ENCODE measurements at regions not wholly inside any gene's neighbourhood (a gene's known extent, or its start where the extent isn't known, plus 50 kb on each side); places are given as distances from the start of the nearest gene placed in this dataset.
"Not testable (repeated sequence)": the region's sequence is repeated elsewhere in the genome, so short reads cannot be mapped to it uniquely, and the experiment has no call there.

DNA sequence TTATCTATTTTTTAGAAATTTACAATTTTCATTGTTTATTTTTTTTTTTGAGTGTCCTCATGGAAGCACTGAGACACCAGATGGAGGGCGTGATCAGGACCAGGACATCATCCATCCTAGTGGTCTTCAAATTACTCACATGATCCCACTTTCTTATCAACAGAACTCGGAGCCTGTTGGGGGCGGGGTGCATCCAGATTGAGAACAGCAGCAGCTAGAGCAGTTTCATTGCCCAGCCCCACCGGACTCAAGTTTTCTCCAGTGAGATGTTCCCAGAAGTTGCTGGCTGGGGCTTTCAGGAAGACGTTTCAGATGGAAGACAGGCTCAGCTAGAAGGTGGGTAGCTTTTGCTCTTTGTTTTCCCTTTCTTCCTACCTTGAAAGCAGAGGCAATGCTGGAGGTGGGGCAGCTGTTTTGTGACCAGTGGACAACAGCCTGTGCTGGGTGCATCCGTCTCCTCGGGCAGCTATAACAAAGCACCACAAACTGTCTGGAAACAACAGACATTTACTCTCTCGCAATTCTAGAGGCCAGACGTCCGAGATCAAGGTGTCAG lies 562.1 kb downstream of the TBC1D22A start:
- no peak for DNase-seq

DNA sequence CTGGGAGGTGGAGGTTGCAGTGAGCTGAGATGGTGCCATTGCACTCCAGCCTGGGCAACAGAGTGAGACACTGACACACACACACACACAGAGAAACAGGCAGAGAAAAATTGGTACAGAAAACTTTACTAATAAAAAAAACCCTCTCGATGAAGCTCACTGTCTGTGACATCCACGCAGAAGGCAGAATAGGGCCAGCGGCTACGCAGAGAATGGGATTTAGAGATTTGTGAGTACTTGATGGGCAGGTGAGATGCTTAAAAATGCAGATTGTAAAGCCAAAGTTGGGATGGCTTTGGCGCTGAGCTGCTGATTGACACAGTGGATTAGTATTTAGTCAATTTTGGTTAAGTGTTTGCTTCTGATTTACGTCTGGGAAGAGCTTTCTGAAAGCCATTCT lies 561.1 kb downstream of the TBC1D22A start:
- no peak for DNase-seq

DNA sequence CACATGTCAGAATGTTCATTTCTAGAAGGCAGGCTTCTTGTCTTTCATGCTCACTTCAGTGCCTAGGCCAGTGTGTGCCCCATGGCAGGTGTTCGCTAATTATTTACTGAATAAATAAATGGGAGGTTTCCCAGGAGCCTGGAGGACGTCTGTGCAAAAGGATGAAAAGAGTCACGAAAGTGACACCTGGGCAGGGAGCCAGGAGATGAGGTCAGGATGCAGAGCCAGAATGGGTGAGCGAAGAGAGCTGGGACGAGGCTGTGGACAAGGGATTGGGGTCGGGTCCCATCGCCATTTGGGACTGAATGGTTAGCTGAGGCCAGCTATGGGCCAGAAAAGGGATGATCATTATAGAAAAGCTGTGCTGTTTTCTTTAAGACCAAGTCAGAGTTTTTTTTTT lies 560.4 kb downstream of the TBC1D22A start:
- no peak for DNase-seq

DNA sequence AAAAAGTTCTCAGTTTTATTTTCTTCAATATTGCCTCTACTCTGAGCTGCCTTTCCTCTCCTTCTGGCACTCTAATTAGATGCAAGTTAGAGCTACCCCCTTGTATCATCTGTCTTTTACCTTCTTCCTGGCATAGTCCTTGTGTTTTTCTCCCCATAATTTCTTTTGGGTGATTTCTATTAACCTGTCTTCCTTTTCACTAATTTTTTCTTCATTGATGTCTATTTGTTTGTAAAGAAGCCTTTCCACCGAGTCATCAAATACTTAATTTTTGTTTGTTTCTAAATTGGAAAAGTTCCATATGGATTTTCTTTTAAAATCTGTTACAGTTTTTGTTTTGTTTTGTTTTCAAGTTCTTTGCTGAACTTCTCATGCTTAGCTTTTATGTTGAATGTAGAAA lies 558.1 kb downstream of the TBC1D22A start:
- no peak for DNase-seq

DNA sequence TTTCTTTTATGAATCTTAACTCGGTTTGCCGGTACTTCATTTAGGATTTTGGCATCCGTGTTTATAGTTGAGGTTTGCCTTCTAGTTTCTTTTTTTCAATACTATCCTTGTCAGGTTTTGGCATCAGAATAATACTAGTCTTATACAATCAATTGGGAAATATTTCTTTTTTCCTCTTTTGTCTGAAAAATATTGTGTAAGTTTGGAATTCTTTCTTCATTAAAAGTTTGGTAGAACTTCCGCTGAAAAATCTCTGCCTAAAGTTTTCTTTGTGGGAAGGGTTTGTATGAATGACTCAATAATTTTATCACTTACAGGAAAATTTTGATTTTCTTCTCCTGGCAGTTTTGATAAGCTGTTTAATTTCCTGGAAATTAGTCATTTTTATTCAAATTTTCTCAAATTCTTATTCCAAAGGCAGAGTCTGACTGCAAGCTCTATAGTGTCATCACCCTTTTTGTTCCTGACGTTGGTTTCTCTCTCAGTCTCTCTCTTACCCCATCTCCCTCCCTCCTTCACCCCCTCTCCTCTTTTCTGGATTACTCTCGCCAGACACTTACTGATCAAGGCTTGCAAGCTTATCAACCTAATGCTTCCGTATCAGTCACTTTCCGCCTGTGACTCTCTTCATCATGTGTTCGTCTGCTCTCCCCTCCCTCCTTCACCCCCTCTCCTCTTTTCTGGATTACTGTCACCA lies 555.7 kb downstream of the TBC1D22A start:
- no peak for DNase-seq

DNA sequence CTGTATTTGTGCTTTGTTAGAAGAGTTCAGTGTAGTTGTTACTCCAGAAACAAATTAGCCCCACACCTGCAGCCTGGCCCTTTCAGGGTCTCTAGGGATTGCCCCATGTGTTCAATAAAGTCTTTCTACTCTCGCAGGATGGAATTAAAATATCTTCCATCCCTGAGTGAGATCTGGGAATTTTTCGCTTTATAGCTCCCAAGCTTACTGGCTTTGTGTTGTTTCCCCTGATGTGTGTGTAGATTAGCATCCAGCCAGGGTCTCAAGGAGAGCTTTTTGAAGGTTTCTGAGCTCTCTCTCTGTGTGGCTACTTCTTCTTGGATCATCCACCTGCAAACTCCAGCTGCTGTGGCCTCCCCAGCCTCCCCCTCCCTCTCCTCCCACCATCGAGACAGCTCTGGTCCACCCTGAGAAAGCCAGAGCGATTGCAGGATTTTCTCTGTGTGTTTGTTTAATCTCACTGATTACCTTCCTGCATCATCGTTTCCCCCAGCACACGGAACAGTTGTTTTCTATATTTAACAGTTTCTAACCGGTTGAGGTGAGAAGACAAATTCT lies 553.5 kb downstream of the TBC1D22A start:
- no peak for DNase-seq

DNA sequence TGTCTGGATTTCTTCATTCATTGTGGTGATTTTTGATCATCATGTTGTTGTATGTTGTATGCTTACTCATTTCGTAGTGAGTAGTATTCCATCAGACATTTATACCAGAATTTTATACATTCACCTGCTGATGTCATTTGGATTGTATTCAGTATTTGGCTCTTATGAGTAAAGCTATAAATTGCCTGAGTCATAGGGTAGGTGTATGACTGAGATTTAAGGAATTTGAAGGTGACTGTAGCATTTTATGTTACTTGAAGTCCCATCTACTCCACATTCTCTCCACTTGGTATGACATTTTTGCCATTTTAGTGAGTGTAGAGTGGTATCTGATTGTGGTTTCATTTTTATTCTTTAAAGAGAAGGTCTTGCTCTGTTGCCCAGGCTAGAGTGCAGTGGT lies 548.2 kb downstream of the TBC1D22A start:
- DNase-seq = no peak

DNA sequence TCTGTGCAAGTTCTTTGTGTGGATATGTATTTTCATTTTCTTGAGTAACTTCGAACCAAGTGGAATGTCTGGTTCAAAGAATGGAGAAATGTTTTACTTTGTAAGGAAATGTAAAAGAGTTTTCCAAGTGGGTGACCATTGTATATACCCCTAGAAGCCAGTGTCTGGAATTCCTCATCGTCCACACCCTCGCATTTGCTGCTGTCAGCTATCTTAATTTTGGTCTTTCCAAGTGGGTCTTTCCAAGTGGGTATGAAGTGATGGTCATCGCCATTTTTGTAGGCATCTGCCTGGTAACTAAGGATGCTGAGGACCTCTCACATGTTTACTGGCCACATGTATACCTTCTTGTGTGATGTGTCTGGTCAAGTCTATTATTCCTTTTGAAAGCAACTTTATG lies 547.5 kb downstream of the TBC1D22A start:
- no peak for DNase-seq

DNA sequence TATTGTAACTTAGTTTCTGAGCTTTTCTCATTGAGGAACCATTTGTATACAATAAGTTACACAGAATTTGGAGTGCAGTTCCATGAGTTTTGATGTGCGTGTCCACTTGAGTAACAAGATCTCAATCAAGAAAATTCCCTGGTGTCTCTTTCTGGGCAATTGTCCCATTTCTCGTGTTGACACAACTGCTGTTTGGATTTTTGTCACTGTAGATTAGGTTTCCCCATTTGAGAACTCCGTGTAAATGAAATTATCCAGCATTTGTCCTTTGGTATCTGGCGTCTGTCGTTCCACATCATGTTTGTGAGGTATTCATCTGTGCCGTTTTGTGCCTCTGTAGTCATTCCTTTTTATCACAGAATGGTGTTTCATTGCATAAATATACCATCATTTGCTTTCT lies 547.0 kb downstream of the TBC1D22A start:
- DNase-seq = no peak

DNA sequence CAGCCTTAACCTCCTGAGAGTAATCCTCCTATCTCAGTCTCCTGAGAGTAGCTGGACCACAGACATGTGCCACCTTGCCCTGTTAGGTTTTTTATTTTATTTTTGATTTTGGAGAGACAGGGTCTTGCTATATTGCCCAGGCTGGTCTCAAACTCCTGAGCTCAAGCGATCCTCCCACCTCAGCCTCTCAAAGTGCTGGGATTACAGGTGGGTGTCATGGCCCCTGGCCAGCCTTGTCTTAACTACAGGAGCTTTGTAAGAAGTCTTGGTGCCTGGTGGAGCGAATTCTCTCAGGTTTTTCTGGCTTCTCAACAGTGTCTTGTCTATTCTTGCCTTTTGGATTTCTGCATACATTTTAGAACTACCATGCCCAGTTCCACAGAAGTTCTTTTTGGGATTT lies 546.4 kb downstream of the TBC1D22A start:
- DNase-seq = no peak

DNA sequence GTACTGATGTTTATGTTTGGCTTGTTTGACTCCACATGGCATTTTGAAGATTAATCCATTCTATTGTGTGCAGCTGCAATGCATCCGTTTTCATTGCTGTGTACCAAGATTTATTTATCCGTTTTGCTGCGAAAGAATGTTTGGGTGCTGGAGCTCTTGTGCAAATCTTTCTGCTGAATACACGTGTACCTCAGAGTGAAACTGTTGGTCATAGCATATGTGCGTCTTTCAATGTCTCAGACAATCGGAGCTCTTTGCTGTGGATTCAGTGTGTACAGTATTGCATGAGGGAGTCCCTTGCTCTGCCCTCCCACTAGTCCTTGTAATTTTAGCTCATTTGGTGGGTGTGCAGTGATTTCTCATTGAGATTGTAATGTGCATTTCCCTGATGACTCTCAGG lies 545.4 kb downstream of the TBC1D22A start:
- DNase-seq = no peak

DNA sequence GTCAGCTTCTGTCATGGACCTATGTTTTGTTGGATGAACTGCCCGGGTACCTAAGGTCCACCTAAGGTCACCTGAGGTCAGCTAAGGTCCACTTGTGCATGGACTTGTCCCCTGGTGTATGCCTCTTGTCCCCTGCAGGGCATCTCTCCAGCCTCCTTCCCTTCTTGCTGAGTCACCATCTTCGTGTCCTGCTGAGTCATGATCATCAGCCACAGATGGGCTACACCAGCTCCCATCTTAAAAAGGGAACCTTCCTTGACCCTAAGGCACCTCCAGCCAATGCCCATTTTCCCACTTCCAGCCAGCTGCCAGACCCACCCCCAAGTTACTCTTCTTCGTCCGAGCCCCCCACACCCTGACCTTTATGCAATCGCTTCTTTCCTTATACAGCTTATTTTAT lies 544.9 kb downstream of the TBC1D22A start:
- no peak for DNase-seq

DNA sequence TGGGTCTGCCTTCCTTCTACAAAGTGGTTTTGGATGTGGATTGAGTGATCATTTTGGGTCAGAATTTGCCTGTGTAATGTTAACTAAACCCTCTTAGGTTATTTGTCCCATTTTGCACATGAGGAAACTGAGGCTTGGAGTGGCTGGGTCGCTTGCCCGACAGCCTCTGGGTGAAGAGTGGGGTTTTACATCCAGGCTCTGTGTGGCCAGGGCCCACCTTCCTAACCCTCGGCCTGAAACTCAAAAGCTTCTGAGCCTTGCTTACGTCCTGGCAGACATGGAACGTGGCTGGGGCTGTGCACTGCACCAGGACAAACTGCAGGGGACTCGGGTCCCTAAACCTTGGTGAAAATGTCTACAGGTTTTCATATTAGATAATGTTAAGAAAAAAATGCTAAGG lies 542.4 kb downstream of the TBC1D22A start:
- no peak for DNase-seq

DNA sequence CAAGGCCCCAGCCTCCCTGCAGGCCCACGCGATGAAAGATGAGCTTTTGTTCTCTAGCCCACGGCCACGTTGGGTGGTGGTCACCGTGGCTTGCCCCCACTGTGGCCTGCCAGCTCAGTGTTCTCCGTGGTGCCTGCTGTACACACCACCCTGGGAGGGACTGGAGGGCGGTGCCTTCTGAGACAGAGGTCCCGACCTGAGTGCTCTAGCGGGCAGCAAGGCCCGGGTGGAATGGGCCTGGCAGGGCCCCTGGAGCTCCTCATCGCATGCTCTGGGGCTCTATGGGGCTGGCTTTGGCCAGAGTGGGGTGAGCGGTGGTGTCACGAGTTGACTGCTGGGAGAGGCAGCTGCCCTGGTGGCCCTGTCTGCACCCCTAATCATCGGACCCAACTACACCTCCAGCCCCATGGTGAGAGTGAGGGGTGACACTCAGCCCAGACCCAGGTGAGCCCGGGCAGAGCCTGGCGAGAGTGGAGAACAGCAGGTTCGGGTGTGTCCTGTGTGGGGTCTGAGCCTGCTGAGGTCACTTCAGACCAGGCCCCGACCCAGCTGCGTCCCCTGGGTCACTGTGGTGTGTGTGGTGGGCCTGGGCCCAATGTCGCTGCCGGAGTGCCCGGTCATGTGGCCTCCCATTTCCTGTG lies 541.9 kb downstream of the TBC1D22A start:
- no peak for DNase-seq

DNA sequence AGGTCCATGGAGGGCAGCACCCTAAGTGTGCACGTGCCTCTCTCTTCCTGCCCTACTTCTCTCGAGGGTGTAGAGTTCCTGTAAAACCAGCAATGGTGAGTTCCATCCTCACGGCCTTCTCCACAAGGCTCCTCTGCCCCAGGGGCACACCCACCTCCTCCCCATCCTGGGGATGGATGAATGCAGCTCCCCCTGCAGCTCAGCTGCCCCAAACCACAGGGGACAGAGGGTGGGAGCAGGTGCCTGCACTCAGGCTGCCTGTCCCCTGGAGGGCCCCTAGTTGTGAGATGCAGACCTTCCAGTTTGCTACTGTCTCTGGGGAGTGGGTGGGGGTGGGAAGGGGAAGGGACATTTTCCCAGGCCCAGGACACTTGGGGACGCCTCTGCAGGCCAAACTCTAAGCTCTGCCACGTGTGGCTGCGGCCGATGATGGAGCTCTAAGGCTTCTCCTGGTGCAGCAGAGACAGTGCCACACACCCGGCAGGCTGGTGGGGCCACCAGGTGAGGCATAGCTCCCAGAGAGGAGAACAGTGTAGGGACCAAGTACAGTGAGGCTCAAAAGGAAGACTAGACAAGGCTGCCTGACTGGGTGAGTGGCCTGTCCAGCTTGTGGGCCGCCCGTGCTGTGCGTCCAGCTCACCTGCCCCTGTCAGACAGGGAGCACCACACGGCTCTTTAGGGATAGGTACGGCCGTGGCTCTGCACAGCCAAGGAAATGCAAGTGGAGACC lies 540.9 kb downstream of the TBC1D22A start:
- DNase-seq = no peak

DNA sequence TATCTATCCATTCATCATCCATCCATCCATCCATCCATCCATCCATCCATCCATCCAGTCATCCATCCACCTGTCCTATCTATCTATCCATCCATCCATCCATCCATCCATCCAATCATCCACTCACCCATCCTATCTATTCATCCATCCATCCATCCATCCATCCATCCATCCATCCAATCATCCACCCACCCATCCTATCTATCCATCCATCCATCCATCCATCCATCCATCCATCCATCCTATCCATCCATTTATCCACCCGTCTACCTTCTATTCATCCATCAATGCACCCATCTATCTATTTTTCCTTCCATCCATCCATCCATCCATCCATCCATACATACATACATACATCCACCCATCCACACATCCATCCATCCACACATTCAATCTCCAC lies 540.1 kb downstream of the TBC1D22A start:
- DNase-seq = not testable (repeated sequence)

DNA sequence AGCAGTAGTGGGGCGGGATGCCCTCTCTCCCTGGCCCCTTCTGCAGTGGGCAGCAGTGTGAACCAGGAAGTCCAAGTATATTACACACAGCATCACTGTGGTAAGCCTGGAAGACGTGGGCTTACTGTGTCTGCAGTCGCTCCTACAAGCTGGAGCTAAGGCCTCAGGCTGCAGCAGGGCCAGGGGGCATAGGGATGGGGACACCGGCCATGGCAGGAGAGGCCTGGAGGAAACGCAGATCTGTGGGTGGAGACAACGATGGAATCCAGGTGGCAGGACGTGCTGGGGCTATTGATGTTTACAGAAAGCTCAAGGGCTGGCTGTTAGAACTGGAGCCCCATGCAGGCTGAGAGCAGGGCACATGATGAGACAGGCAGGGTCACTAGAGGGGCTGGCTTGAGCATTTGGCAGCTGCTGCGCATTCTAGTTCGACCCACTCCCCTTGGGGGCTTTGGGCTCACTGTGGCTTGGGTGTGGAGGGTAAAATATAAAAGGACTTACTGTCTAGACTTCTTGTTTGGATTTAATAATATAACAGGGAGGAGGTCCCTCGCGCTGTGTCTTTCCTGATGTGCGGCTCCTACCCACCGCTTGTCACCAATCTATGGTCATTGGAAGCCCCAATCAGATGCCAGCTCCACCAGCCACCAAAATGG lies 539.5 kb downstream of the TBC1D22A start:
- DNase-seq = no peak

DNA sequence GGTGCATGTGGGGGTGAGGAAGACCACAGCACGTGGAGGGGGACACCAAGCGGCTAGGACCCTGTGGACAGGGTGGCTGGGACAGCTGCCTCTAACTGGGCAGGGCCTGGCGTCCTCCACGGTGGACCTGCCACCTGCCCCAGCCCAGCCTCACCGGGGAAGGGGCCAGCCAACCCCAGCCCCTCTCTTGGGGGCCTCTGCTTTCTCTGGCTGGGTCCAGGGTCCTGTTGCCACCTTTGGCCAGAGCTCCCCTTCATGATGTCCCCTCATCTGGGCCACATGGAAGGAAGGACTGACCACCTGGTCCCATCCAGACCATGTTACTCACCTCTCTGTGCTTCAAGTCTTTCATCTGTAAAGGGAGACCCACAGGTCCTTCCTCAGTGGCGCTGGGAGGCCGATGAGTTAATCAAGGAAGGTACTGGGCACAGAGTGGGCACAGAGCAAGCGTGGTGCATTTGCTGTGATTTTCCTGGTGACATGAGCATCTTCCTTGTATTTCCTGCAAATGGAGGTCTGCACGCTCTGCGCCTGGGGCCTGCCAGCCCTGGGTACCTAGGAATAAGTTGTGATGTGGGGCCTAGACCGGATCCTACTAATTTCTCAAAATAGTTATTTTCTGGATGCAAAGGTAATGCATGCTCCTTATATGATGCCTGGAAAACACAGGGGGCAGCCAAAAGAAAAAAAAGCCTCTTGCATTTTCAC lies 538.4 kb downstream of the TBC1D22A start:
- DNase-seq = no peak

DNA sequence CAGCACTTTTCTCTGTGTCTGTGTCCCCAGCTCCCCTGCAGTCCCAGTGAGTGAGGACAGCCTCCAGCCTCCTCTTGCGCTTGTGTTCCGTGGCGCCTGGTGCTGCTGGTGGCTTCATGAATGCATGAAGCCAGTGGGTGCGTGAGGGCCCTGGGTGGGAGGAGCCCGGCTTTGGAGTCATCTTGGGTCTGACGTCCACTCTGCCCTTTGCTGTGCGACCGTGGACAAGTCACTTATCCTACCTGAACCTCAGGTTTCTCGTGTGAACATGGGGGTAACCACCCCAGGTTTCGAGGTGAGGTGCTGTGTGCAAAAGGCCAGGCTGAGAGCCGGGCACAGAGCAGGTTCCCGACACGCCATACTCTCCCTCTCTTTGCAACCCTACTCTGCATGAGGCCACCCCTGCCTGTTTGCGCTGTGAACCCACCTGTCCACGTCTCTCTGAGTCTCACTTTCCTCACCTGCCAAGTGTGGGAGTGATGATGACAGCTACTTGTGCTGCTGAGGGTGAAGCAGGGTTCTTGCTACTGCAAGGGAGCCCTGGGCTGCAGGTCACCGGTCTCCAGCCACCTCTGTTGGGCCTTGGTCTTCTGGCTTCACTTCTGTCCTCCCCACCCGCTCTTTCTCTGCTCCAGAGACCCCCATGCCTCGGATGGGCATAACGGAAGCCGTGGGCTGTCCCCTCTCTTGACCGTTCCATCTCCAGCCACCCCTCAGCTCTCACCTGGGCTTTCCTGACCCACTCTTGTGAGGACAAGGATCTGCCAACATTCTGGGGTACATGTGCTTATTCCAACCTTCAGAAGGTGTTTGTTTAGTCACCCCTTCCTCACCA lies 537.6 kb downstream of the TBC1D22A start:
- no peak for DNase-seq

DNA sequence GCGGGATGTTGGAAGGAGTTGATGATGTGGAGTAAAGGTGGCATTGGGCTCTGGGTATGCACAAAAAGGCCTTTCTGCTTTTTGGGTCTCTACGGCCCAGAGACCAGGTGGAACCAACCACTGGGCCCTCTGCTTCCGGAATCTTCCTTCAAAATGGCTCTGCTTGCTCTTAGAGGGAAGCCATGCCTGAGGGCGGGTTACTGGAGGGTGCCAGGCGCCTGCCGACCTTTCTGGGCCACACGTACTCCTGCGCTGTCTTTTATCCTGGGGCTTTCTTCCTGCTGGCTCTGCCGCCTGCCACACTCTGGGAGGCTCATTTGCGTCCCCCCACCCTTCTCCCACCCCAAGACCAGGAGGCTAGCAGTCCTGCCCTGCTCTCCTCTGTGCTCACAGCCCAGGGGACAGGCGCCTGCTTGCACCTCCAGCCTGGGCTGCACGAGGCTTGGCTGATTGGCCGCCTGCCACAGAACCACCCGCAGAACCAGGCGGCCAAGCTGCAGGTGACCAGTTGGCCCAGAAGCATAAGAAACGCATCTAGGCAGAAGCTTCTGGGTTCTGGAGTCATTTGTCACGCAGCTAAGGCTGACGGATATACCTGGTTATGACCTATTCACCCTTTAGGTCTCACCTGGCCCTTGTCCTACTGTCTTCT lies 536.9 kb downstream of the TBC1D22A start:
- DNase-seq = no peak
